Ectodermal cell (in vitro differentiated cells): ENCODE measurements at regions not wholly inside any gene's neighbourhood (a gene's known extent, or its start where the extent isn't known, plus 50 kb on each side); places are given as distances from the start of the nearest gene placed in this dataset.

Experiments
- H3K27ac ChIP-seq: 2 replicates; pipeline ENCODE4 v1.7.0; 2013; ENCODE audit warnings: mild to moderate bottlenecking, low read depth, low read length; ENCODE audit not compliant: insufficient read depth, poor library complexity, severe bottlenecking
- H3K27me3 ChIP-seq: 2 replicates; pipeline ENCODE4 v1.7.0; 2013; ENCODE audit warnings: mild to moderate bottlenecking, low read length; ENCODE audit not compliant: insufficient read depth, control insufficient read depth, poor library complexity, severe bottlenecking
- H3K36me3 ChIP-seq: one replicate; pipeline ENCODE4 v1.7.0; 2013; ENCODE audit warnings: low read length; ENCODE audit not compliant: control insufficient read depth, insufficient read depth
- H3K4me1 ChIP-seq: one replicate; pipeline ENCODE4 v1.7.0; 2013; ENCODE audit warnings: low read length; ENCODE audit not compliant: control insufficient read depth, insufficient read depth
- H3K4me3 ChIP-seq: 2 replicates; pipeline ENCODE4 v1.7.0; 2013; ENCODE audit warnings: low read depth, low read length, control low read depth; ENCODE audit not compliant: insufficient read depth
- H3K9me3 ChIP-seq: 2 replicates; pipeline ENCODE4 v1.7.0; 2013; ENCODE audit warnings: mild to moderate bottlenecking, low read length, moderate library complexity; ENCODE audit not compliant: control insufficient read depth
- WGBS, 2 experiments: methylation state at CpG; one replicate each; pipeline ENCODE4 v1.1.7; 2013; ENCODE audit warnings: missing lambda C conversion rate in 2 of 2; 5-methylcytosine and 5-hydroxymethylcytosine counted together

DNA sequence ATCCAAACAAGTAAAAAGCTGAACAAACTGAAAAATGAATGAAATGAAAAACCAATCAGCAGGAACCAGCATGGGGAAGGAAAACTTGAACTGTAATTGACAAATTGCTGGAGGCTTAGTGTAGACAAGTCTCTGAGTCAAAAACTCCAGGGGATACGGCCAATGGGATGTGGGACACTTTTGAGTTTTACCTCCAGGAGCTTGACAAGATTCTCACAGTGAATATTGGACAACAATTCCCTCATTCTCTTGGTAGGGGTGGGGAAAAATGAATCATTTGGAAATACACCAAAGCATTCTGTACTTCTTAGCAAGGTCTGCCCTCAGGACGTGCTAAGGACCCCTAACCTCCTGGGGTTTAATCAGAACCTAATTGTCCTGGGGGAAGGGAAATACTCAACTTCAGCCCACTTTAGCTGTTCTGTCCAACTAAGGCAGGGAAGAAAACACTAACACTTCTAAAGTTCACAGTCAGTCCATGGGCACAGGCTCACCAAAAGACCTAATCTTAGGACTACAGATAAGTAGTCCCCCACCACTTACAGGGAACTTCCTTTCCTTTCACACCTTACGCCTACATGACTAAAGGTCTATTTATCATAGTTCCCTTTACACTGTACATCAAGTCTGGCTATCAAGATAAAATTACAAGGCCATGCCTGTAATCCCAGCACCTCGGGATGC, 60.7 kb upstream of the CDC42BPA start:
- H3K27ac ChIP-seq = no peak overlapping the region
- peaks cover 7% of the 10 kb centered on the region for H3K4me1 ChIP-seq
- 85 to 87% methylated on average over 4 of the region's 4 CpGs for WGBS, 2 experiments
- no peaks in the 10 kb centered on the region for H3K36me3 ChIP-seq
- no peaks in the 10 kb centered on the region for H3K9me3 ChIP-seq
- H3K27me3 ChIP-seq = no peaks in the 10 kb centered on the region
- H3K4me3 ChIP-seq = no peak overlapping the region

DNA sequence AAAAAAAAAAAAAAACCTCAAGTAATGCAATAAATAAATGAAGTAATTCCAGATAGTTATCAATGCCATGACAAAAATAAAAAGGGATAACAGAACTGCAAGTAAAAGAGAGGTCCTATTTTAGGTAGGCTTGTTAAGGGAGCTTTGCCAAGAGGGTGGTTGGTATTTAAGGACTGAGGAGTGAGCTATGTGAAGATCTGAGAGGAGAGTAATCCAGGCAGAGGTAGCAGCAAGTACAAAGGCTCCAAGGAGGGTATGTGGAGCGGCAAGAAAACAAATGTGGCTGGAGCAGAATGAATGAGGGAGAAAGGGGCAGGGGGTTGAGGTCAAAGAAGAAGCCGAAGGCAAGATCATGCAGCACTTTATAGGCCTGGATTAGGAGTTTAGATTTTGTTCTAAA, 59.9 kb upstream of the CDC42BPA start:
- Histone ChIP-seq H3K4me1 (peaks cover 7% of the 10 kb centered on the region), H3K27me3 (no peaks in the 10 kb centered on the region), H3K36me3 (no peaks in the 10 kb centered on the region), H3K4me3 (no peak overlapping the region), H3K9me3 (no peaks in the 10 kb centered on the region), H3K27ac (no peak overlapping the region)
- 14 to 21% methylated on average over 2 of the region's 2 CpGs for WGBS, 2 experiments

DNA sequence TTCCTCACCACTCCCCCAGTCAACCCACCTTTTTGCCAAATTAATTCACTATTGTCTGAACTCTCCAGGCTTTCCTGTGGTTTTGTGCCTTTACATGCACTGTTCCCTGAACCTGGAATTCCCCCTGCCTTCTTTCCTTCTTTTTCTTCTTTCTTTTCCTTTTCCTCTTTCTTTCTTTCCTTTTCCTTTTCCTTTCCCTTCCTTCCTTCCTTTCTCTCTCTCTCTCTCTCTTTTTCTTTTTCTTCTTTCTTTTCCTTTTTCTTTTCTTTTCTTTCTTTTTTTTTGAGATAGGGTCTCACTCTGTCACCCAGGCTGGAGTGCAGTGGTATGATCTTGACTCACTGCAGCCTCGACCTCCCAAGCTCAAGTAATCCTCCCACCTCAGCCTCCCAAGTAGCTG, 56.6 kb upstream of the CDC42BPA start:
- 96 to 100% methylated on average over 1 of the region's 1 CpG for WGBS, 2 experiments
- Histone ChIP-seq H3K4me3 (no peak overlapping the region), H3K27me3 (no peaks in the 10 kb centered on the region), H3K9me3 (no peaks in the 10 kb centered on the region), H3K36me3 (no peaks in the 10 kb centered on the region), H3K4me1 (peaks cover 7% of the 10 kb centered on the region), H3K27ac (no peak overlapping the region)

DNA sequence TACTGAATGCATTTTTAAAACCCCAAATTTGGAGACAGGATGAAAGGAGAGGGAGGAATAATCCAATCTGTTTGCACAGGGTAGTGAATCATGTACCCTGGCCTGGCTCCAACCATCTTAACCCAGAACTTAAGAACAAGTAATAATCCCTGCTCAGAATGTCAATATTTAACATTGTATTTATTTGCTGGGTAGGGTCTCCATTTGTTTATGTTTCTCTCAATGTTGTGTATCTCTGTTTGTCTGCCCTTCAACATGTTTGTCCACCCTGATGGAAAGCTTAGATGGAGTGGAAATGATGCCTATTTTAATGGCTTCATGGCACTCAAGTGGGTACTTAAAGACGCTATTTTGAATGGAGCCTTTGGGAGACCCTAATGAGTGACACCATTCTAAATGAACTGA, 54.4 kb upstream of the CDC42BPA start:
- WGBS, 2 experiments = 91 to 100% methylated on average over 1 of the region's 1 CpG
- Histone ChIP-seq H3K4me1 (peaks cover 6% of the 10 kb centered on the region), H3K36me3 (no peaks in the 10 kb centered on the region), H3K27me3 (no peaks in the 10 kb centered on the region), H3K27ac (no peak overlapping the region), H3K4me3 (no peak overlapping the region), H3K9me3 (no peaks in the 10 kb centered on the region)

DNA sequence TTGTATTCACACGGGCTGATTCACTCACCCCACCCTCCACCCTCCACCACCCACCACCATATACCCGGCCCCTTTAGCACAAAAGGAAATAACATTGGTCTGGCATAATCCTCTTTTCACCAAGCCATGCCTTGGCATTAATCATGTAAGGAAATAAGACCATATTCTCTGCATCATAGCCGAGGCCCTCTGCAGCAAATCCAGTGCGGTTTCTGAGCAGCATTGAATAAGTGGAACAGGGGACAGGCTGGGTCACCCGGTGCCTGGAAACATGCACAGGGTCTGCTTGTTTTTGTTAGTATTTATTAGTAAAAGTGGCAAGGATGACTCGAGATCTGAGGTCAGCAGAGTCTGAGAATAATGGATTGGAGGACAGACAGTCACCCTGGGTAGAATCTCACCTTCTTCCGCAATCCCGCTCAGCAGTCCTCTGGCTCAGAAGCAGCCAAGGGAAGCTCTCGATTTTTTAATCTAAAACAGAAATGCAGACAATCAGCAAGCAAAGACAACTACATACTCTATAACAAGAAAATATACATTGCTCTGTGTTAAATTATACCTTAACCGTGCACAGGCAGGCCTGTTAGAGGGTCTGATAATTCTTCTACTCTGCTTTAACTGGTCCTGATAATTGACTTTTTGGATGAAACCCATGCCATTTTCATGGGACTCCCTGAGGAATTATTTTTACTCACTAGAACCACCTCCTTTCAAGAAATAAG, 52.4 kb upstream of the CDC42BPA start:
- H3K27me3 ChIP-seq = no peaks in the 10 kb centered on the region
- H3K4me3 ChIP-seq = no peak overlapping the region
- no peak overlapping the region for H3K27ac ChIP-seq
- H3K36me3 ChIP-seq = no peaks in the 10 kb centered on the region
- H3K9me3 ChIP-seq = no peaks in the 10 kb centered on the region
- WGBS, 2 experiments = 80 to 81% methylated on average over 10 of the region's 10 CpGs
- H3K4me1 ChIP-seq = no peaks in the 10 kb centered on the region

DNA sequence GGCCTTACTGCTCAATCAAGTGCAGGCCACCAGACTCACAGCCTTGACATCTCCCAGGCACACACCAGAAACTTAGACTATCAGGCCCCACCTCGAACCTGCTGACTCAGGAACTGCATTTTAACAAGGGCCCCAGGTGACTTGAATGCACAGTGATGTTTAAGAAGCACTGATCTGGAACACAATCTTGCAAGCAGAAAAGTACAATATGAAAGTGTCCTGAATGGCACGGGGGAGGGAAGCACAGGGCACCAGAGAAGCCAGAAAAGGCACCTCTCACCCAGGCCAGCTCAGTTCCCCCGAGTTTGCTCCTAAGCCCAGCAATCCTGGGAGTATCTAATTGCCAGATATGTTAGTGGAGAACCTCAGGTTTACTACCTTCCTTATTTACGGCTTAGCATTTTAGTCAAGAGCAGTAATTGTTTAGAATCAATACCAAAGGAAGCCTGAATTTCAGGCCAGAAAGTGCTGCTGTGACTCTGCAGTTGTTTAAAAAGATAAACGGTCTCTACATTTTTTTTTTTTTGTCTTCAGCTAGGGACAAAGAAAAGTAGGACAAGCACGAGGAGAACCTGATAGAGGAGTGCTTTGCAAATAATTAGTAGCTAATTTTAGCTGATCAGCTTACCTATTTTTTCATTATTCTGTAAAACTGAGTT, 50.9 kb upstream of the CDC42BPA start:
- Histone ChIP-seq H3K27me3 (no peaks in the 10 kb centered on the region), H3K36me3 (no peaks in the 10 kb centered on the region), H3K27ac (no peak overlapping the region), H3K9me3 (no peaks in the 10 kb centered on the region), H3K4me3 (no peak overlapping the region), H3K4me1 (no peaks in the 10 kb centered on the region)
- WGBS, 2 experiments = 79 to 88% methylated on average over 5 of the region's 6 CpGs
